ENCODE measurements at regions not wholly inside any gene's neighbourhood (a gene's known extent, or its start where the extent isn't known, plus 50 kb on each side); places are given as distances from the start of the nearest gene placed in this dataset.

DNA sequence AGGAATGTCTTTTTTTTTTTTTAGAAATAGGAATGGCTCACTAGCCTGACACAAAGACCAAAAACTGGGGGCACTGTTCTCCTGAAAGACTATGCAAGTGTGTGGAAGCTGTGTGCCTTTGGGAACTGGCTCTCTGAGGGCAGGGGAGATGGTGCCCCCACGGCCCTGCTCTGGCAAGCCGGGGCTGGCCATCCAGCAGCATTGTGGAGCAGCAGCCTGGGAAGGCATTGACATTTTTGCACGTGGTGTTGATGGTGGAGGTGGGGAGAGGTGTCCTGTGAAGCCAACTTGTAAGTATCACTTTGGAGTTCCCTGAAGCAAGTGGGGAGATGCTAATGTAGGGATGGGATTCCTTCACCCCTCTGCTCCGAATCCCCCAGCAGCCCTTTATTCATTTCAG, 460.1 kb downstream of the RPS6KC1 start:
- no peak overlapping the region for H3K27ac ChIP-seq (ENCODE audit: control insufficient read depth, insufficient read depth, low read length)
- TF ChIP-seq, protein P1, sequence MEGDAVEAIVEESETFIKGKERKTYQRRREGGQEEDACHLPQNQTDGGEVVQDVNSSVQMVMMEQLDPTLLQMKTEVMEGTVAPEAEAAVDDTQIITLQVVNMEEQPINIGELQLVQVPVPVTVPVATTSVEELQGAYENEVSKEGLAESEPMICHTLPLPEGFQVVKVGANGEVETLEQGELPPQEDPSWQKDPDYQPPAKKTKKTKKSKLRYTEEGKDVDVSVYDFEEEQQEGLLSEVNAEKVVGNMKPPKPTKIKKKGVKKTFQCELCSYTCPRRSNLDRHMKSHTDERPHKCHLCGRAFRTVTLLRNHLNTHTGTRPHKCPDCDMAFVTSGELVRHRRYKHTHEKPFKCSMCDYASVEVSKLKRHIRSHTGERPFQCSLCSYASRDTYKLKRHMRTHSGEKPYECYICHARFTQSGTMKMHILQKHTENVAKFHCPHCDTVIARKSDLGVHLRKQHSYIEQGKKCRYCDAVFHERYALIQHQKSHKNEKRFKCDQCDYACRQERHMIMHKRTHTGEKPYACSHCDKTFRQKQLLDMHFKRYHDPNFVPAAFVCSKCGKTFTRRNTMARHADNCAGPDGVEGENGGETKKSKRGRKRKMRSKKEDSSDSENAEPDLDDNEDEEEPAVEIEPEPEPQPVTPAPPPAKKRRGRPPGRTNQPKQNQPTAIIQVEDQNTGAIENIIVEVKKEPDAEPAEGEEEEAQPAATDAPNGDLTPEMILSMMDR (optimal IDR thresholded peaks at IDR 0.05 in 1 of 3, IDR thresholded peaks at IDR 0.05 in 1 of 3, conservative IDR thresholded peaks at IDR 0.05 in 1 of 3; ENCODE audit: extremely low read depth in 1 of 3, insufficient read depth in 2 of 3, low read length in 3 of 3), result no peak
- no peak for TF ChIP-seq EZH2 (IDR thresholded peaks at IDR 0.05; ENCODE audit: low read length)
- FAIRE-seq, result no peak
- DNase-seq (ENCODE audit: low read depth, low spot score), result no peak
- H3K9ac ChIP-seq (ENCODE audit: control insufficient read depth, extremely low read depth, insufficient read depth, low read length), result no peak overlapping the region
- no peaks in the 10 kb centered on the region for H3K9me3 ChIP-seq (ENCODE audit: control insufficient read depth, low read depth, low read length)
- H4K20me1 ChIP-seq (ENCODE audit: control insufficient read depth, extremely low read depth, insufficient read depth, low read length), result no peaks in the 10 kb centered on the region
- H3K9me1 ChIP-seq (ENCODE audit: control insufficient read depth, extremely low read depth, insufficient read depth, low read length), result no peaks in the 10 kb centered on the region
- no peak overlapping the region for H3K4me2 ChIP-seq (ENCODE audit: control insufficient read depth, extremely low read depth, insufficient read depth, low read depth, low read length)
- no peaks in the 10 kb centered on the region for H3K36me3 ChIP-seq (ENCODE audit: control insufficient read depth in 2 of 2, extremely low read depth in 1 of 2, insufficient read depth in 2 of 2, low read length in 2 of 2)
- no peak overlapping the region for H2AFZ ChIP-seq (ENCODE audit: control insufficient read depth, low read length)
- H3K27me3 ChIP-seq (ENCODE audit: control insufficient read depth, extremely low read depth, insufficient read depth, low read length), result no peaks in the 10 kb centered on the region
- no peaks in the 10 kb centered on the region for H3K79me2 ChIP-seq (ENCODE audit: control insufficient read depth, insufficient read depth, low read length)
- H3K4me3 ChIP-seq (ENCODE audit: control insufficient read depth in 2 of 3, extremely low read depth in 1 of 3, insufficient read depth in 2 of 3, low read depth in 1 of 3, low read length in 3 of 3), result no peak overlapping the region
- no peaks in the 10 kb centered on the region for H3K4me1 ChIP-seq (ENCODE audit: control insufficient read depth, extremely low read depth, insufficient read depth, low read length)
- dilution Hi-C loops (cut with MboI; ENCODE audit: extremely low pct_ligation_motif_present, low sequenced_read_pairs), result no loop called here

DNA sequence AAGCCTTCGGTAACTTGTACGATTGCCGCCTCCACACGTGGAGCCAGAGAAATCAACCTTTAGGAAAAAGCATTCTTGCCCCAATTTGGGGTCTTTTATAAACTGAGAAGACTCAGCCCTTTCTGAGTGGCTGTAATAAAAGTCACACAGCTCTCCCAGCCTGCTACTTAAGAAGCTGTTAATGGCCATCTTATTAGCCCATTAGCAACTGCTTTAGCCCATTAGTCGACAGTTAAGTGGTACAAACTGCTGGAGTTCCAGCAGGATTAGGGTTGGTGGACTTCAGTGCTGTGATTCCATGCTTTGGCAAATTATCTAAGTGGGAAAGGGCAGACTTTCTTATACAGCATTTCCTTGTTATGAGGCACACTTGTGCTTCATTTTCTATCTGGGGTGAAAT, 461.3 kb downstream of the RPS6KC1 start:
- no peaks in the 10 kb centered on the region for H4K20me1 ChIP-seq (ENCODE audit: control insufficient read depth, extremely low read depth, insufficient read depth, low read length)
- H3K9me3 ChIP-seq (ENCODE audit: control insufficient read depth, low read depth, low read length), result no peaks in the 10 kb centered on the region
- no peak overlapping the region for H3K4me2 ChIP-seq (ENCODE audit: control insufficient read depth, extremely low read depth, insufficient read depth, low read depth, low read length)
- no peak overlapping the region for H3K27ac ChIP-seq (ENCODE audit: control insufficient read depth, insufficient read depth, low read length)
- H3K27me3 ChIP-seq (ENCODE audit: control insufficient read depth, extremely low read depth, insufficient read depth, low read length), result no peaks in the 10 kb centered on the region
- no peak overlapping the region for H3K9ac ChIP-seq (ENCODE audit: control insufficient read depth, extremely low read depth, insufficient read depth, low read length)
- TF ChIP-seq, protein P1 (optimal IDR thresholded peaks at IDR 0.05 in 1 of 3, IDR thresholded peaks at IDR 0.05 in 1 of 3, conservative IDR thresholded peaks at IDR 0.05 in 1 of 3; ENCODE audit: extremely low read depth in 1 of 3, insufficient read depth in 2 of 3, low read length in 3 of 3), result no peak
- no peak for TF ChIP-seq EZH2 (IDR thresholded peaks at IDR 0.05; ENCODE audit: low read length)
- no peak overlapping the region for H2AFZ ChIP-seq (ENCODE audit: control insufficient read depth, low read length)
- dilution Hi-C loops (cut with MboI; ENCODE audit: extremely low pct_ligation_motif_present, low sequenced_read_pairs), result no loop called here
- no peaks in the 10 kb centered on the region for H3K4me1 ChIP-seq (ENCODE audit: control insufficient read depth, extremely low read depth, insufficient read depth, low read length)
- no peak for DNase-seq (ENCODE audit: low read depth, low spot score)
- no peak overlapping the region for H3K4me3 ChIP-seq (ENCODE audit: control insufficient read depth in 2 of 3, extremely low read depth in 1 of 3, insufficient read depth in 2 of 3, low read depth in 1 of 3, low read length in 3 of 3)
- no peak for FAIRE-seq
- no peaks in the 10 kb centered on the region for H3K9me1 ChIP-seq (ENCODE audit: control insufficient read depth, extremely low read depth, insufficient read depth, low read length)
- no peaks in the 10 kb centered on the region for H3K79me2 ChIP-seq (ENCODE audit: control insufficient read depth, insufficient read depth, low read length)
- no peaks in the 10 kb centered on the region for H3K36me3 ChIP-seq (ENCODE audit: control insufficient read depth in 2 of 2, extremely low read depth in 1 of 2, insufficient read depth in 2 of 2, low read length in 2 of 2)
